Loucy (cell line): ENCODE measurements at regions not wholly inside any gene's neighbourhood (a gene's known extent, or its start where the extent isn't known, plus 50 kb on each side); places are given as distances from the start of the nearest gene placed in this dataset.

Experiments
- EZH2phosphoT487 ChIP-seq: fragments of 200-600 bp; IDR thresholded peaks from 2 replicates; pipeline ENCODE4 v1.6.1; 2018; ENCODE audit warnings: antibody characterized with exemption, mild to moderate bottlenecking, moderate library complexity, borderline replicate concordance
- TF ChIP-seq, protein P1 (sequence below): fragments of 200-600 bp; sonication (generic); conservative IDR thresholded peaks from 2 replicates; pipeline ENCODE4 v1.5.1; 2014; ENCODE audit warnings: mild to moderate bottlenecking, antibody characterized with exemption, low read length

DNA sequence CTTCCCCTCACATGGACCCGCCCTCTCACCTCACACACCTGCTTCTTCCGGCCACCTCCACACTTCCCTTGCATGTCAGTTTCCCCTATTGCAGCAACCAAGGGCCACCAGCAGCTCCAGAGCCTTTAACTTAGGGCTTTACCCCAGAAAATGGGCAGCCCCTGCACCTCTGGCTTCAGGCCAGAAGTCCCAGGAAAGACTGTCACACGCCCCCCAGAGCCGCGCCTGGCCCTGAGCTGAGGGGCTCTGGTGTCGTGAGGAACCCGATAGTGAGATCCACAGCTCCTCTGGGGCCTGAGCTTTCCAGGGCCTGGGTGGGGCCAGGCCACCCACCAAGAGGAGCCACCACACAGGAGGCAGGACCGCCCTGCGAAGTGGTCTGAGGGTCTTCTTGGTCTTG lies 182.4 kb downstream of the DLL1 start:
- TF ChIP-seq, protein P1, sequence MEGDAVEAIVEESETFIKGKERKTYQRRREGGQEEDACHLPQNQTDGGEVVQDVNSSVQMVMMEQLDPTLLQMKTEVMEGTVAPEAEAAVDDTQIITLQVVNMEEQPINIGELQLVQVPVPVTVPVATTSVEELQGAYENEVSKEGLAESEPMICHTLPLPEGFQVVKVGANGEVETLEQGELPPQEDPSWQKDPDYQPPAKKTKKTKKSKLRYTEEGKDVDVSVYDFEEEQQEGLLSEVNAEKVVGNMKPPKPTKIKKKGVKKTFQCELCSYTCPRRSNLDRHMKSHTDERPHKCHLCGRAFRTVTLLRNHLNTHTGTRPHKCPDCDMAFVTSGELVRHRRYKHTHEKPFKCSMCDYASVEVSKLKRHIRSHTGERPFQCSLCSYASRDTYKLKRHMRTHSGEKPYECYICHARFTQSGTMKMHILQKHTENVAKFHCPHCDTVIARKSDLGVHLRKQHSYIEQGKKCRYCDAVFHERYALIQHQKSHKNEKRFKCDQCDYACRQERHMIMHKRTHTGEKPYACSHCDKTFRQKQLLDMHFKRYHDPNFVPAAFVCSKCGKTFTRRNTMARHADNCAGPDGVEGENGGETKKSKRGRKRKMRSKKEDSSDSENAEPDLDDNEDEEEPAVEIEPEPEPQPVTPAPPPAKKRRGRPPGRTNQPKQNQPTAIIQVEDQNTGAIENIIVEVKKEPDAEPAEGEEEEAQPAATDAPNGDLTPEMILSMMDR: no peak
- no peak for TF ChIP-seq EZH2phosphoT487
